ENCODE measurements at regions not wholly inside any gene's neighbourhood (a gene's known extent, or its start where the extent isn't known, plus 50 kb on each side); places are given as distances from the start of the nearest gene placed in this dataset.

GRCh38 chr4:217891-218290 lies 87.4 kb downstream of the ZNF732 start:
- TF ChIP-seq FOS (IDR thresholded peaks at IDR 0.05; ENCODE audit: borderline replicate concordance, insufficient read depth, low read length) = no peak
- TF ChIP-seq EZH2 (IDR thresholded peaks at IDR 0.05; ENCODE audit: borderline replicate concordance, low read depth, low read length, severe bottlenecking) = no peak
- no peak for TF ChIP-seq MAX (IDR thresholded peaks at IDR 0.05; ENCODE audit: insufficient read depth, insufficient read length)
- TF ChIP-seq MYC (IDR thresholded peaks at IDR 0.05; ENCODE audit: low read depth, low read length) = no peak
- no peak for TF ChIP-seq CTCF (IDR thresholded peaks at IDR 0.05; ENCODE audit: extremely low read depth in 1 of 2, insufficient read depth in 1 of 2, low read depth in 1 of 2, low read length in 2 of 2)
- Histone ChIP-seq H3K9me3 (replicated peaks; ENCODE audit: control insufficient read depth, insufficient read depth, low read length) (no peaks in the 10 kb centered on the region), H3K27me3 (ENCODE audit: control insufficient read depth in 2 of 2, insufficient read depth in 2 of 2, low read length in 2 of 2) (no peaks in the 10 kb centered on the region), H3K9me1 (replicated peaks; ENCODE audit: control insufficient read depth, extremely low read depth, insufficient read depth, low read length) (no peaks in the 10 kb centered on the region), H3K4me2 (ENCODE audit: insufficient read depth, low read length) (no peak overlapping the region), H3K36me3 (ENCODE audit: control insufficient read depth in 2 of 2, extremely low read depth in 1 of 2, insufficient read depth in 2 of 2, low read length in 2 of 2) (no peaks in the 10 kb centered on the region), H4K20me1 (replicated peaks; ENCODE audit: control insufficient read depth, extremely low read depth, insufficient read depth, low read length) (no peaks in the 10 kb centered on the region), H3K4me3 (replicated peaks in 1 of 3; ENCODE audit: insufficient read depth in 1 of 3, low read depth in 1 of 3, low read length in 3 of 3) (no peak overlapping the region), H3K27ac (ENCODE audit: insufficient read depth, low read depth, low read length) (no peak overlapping the region), H2AFZ (ENCODE audit: low read depth, low read length) (no peak overlapping the region), H3K79me2 (ENCODE audit: control insufficient read depth, insufficient read depth, low read length) (peaks cover 5% of the 10 kb centered on the region), H3K9ac (replicated peaks; ENCODE audit: extremely low read depth, insufficient read depth, low read length) (no peak overlapping the region), H3K4me1 (ENCODE audit: control insufficient read depth, extremely low read depth, insufficient read depth, low read length) (no peaks in the 10 kb centered on the region)
- FAIRE-seq (no peak), DNase-seq (ENCODE audit: low read depth, low spot score) (no peak)
- ChIA-PET CTCF (no interaction called here), POLR2A (no interaction called here)
- BruUV-seq (replicated peaks) = no TSS peak
- dilution Hi-C loops (cut with MboI; ENCODE audit: extremely low pct_ligation_motif_present, low sequenced_read_pairs) = no loop called here
- intact Hi-C loops (cut with micrococcal nuclease) = no loop called here

GRCh38 chr4:213971-214370 lies 89.7 kb downstream of the ZNF718 start:
- Histone ChIP-seq H3K4me2 (ENCODE audit: insufficient read depth, low read length) (no peak overlapping the region), H3K36me3 (ENCODE audit: control insufficient read depth in 2 of 2, extremely low read depth in 1 of 2, insufficient read depth in 2 of 2, low read length in 2 of 2) (no peaks in the 10 kb centered on the region), H4K20me1 (replicated peaks; ENCODE audit: control insufficient read depth, extremely low read depth, insufficient read depth, low read length) (no peaks in the 10 kb centered on the region), H3K9ac (replicated peaks; ENCODE audit: extremely low read depth, insufficient read depth, low read length) (no peak overlapping the region), H3K79me2 (ENCODE audit: control insufficient read depth, insufficient read depth, low read length) (peaks cover 2% of the 10 kb centered on the region), H3K9me3 (replicated peaks; ENCODE audit: control insufficient read depth, insufficient read depth, low read length) (no peaks in the 10 kb centered on the region), H2AFZ (ENCODE audit: low read depth, low read length) (no peak overlapping the region), H3K4me1 (ENCODE audit: control insufficient read depth, extremely low read depth, insufficient read depth, low read length) (no peaks in the 10 kb centered on the region), H3K9me1 (replicated peaks; ENCODE audit: control insufficient read depth, extremely low read depth, insufficient read depth, low read length) (no peaks in the 10 kb centered on the region), H3K27ac (ENCODE audit: insufficient read depth, low read depth, low read length) (no peak overlapping the region), H3K4me3 (replicated peaks in 1 of 3; ENCODE audit: insufficient read depth in 1 of 3, low read depth in 1 of 3, low read length in 3 of 3) (no peak overlapping the region), H3K27me3 (ENCODE audit: control insufficient read depth in 2 of 2, insufficient read depth in 2 of 2, low read length in 2 of 2) (no peaks in the 10 kb centered on the region)
- dilution Hi-C loops (cut with MboI; ENCODE audit: extremely low pct_ligation_motif_present, low sequenced_read_pairs) = no loop called here
- DNase-seq (ENCODE audit: low read depth, low spot score) (no peak), FAIRE-seq (no peak)
- BruUV-seq (replicated peaks) = no TSS peak
- no peak for TF ChIP-seq EZH2 (IDR thresholded peaks at IDR 0.05; ENCODE audit: borderline replicate concordance, low read depth, low read length, severe bottlenecking)
- TF ChIP-seq FOS (IDR thresholded peaks at IDR 0.05; ENCODE audit: borderline replicate concordance, insufficient read depth, low read length) = no peak
- TF ChIP-seq JUN (IDR thresholded peaks at IDR 0.05; ENCODE audit: borderline replicate concordance, insufficient read depth, insufficient read length, low read depth) = no peak
- no peak for TF ChIP-seq POLR2A (IDR thresholded peaks at IDR 0.05; ENCODE audit: low read depth, low read length)
- TF ChIP-seq GATA2 (IDR thresholded peaks at IDR 0.05; ENCODE audit: insufficient read depth, insufficient read length, low read depth, low read length) = no peak
- no peak for TF ChIP-seq MAX (IDR thresholded peaks at IDR 0.05; ENCODE audit: insufficient read depth, insufficient read length)
- no peak for TF ChIP-seq CTCF (IDR thresholded peaks at IDR 0.05; ENCODE audit: extremely low read depth in 1 of 2, insufficient read depth in 1 of 2, low read depth in 1 of 2, low read length in 2 of 2)
- no peak for TF ChIP-seq POLR2AphosphoS5 (IDR thresholded peaks at IDR 0.05; ENCODE audit: insufficient read depth, low read depth, low read length)
- no peak for TF ChIP-seq MYC (IDR thresholded peaks at IDR 0.05; ENCODE audit: low read depth, low read length)
- intact Hi-C loops (cut with micrococcal nuclease) = loop anchor here (5.0 kb wide), 1 partner anchor 92 kb away; the partner anchor contains the start of gene ZNF718
- POLR2A ChIA-PET = no interaction called here
- CTCF ChIA-PET = no interaction called here

Data from endothelial cell of umbilical vein (primary cell).